T47D (cell line): ENCODE measurements at regions not wholly inside any gene's neighbourhood (a gene's known extent, or its start where the extent isn't known, plus 50 kb on each side); places are given as distances from the start of the nearest gene placed in this dataset.

Experiments used
- DNase-seq, 2 experiments: peaks; one replicate each; pipeline versions ENCODE4 v3.0.0 to v3.0.0-alpha.2; 2011 to 2012; ENCODE audit warnings: low read depth in 1 of 2, low spot score in 1 of 2
- JUND ChIP-seq: IDR thresholded peaks from 2 replicates; pipeline ENCODE4 v1.6.1; 2012; ENCODE audit warnings: low read depth
- in situ Hi-C: cut with HindIII; loops from 2 replicates; pipeline ENCODE4 v1.10.0; 2016; ENCODE audit warnings: low sequenced_read_pairs, low pct_unique_long_range_greater_than_20kb

DNA sequence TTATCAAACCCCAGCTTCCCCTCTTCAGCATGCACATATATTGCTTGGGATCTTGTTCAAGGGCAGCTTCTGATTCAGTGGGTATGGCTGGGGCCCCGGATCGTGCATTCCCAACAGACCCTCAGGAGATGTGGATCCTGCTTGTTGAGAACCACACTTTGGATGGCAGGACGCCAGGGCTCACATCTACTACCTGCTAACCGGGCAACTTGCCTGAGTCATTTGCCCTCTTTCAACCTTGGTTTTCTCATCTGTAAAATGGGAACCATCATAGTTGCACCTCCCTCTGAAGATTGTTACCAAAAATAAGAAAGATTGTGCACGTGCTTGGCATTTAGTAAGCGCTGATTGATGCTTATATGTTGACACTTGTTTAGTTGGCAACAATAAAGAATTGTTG, 154.6 kb downstream of the ACKR3 start:
- in situ Hi-C loops: no loop called here
- no peak for DNase-seq
- no peak for TF ChIP-seq JUND

DNA sequence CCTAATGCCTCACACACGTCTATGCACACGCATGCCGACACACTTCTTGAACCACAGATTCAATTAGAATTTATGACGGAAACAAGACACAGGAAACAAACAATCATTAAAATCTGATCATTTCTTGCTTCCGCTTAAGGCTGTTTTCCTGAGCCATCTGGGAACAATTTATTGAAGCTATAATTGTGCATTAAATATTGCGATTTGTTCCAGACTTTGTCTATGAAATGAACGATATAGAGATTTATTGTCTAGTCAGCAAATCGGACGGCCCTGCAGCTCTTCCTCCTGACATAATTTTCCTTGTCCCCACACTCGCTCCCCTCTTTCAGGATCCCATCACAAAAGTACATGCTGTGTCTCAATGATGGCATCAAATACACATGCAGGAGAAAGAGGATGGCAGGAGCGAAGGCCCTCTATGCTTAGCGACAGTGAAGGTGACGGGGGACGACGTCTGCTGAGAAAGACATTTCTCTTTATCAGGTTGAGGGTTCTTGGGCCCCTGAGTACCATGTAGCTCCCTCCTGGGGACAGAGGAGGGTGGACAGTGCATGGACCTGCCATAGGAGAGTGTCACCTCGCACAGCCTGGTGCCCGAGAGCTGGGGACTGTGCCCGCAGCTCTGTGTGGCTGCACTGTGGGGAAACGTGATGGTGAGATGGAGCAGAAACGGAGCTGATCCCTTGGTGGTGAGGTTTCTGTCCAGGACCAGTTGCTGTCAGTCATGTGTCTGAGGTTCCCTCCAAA, 157.3 kb downstream of the ACKR3 start:
- in situ Hi-C loops: no loop called here
- no peak for TF ChIP-seq JUND
- DNase-seq: no peak

DNA sequence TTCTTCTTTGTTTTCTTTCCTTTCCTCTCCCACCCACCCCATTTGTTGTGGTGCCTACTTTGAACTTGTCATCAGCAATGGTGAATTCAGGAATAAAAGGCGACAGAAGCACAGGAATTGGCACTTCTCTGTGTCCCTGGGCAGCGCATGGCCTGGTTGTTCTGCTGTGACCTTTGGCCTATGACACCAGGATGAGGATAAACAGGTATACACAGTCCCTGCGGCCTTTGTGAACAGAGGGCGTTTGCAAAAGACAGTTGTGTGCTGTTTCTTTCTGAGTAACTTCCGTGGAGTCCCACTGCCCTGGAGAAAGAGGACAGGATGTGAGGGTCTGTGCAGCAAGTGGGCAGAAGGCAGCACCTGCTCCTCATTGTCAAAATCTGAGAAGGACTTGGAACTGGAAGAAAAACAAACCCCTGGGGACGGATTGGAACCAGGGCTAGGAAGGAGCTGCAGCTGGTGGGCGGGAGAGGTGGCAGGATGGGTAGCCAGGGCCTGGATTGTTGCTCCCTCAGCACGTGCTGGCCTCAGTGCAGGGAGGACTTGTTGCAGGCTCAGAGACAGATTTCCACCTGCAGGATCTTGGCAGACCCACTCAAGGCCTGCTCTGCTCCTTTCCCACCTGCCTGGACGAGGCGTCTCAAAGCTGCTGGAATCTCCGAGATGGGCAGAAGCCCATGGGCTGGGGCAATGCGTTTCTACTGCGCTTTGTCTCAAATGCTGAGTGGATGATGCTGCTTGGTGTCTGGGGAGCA, 159.5 kb downstream of the ACKR3 start:
- DNase-seq: no peak
- no peak for TF ChIP-seq JUND
- in situ Hi-C loops: no loop called here

DNA sequence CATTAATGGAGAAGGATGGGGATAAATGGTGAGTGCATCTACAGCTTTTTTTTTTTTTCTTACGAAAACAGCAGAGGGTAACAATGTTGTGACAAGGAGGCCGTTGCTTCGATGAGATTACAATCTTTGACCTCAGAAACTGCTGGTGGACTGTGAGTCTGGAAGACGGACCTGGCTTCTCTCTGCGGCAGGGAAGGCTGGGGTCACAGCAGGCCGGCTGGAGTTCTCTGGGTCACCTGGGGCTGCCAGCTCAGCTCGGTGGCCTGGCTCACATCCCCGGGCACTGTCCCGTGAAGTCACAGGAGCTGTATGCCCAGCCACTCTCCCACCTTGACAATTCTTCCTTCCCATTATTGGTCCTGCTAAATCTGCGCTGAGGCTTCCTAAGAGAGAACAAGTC, 160.8 kb downstream of the ACKR3 start:
- no peak for DNase-seq
- in situ Hi-C loops: no loop called here
- no peak for TF ChIP-seq JUND

- no peak for TF ChIP-seq JUND
- in situ Hi-C loops: no loop called here
- no peak for DNase-seq
Observed at GRCh38 chr2:236731767-236732580, 162.3 kb downstream of the ACKR3 start.

- in situ Hi-C loops: no loop called here
- no peak for TF ChIP-seq JUND
- no peak for DNase-seq
Observed at GRCh38 chr2:236733156-236733555, 163.5 kb downstream of the ACKR3 start.

- in situ Hi-C loops: no loop called here
- TF ChIP-seq JUND: no peak
- no peak for DNase-seq
Observed at GRCh38 chr2:236735825-236736238, 166.2 kb downstream of the ACKR3 start.

- no peak for TF ChIP-seq JUND
- no peak for DNase-seq
- in situ Hi-C loops: no loop called here
Observed at GRCh38 chr2:236738030-236738429, 168.4 kb downstream of the ACKR3 start.

- in situ Hi-C loops: no loop called here
Observed at GRCh38 chr2:236738896-236739295, 169.3 kb downstream of the ACKR3 start.

GRCh38 chr2:236739663-236740062, 170.0 kb downstream of the ACKR3 start:
- no peak for DNase-seq
- in situ Hi-C loops: no loop called here
- TF ChIP-seq JUND: no peak

More at GRCh38 chr2:236738896-236739295, 169.3 kb downstream of the ACKR3 start:
- TF ChIP-seq JUND: no peak
- no peak for DNase-seq

DNA sequence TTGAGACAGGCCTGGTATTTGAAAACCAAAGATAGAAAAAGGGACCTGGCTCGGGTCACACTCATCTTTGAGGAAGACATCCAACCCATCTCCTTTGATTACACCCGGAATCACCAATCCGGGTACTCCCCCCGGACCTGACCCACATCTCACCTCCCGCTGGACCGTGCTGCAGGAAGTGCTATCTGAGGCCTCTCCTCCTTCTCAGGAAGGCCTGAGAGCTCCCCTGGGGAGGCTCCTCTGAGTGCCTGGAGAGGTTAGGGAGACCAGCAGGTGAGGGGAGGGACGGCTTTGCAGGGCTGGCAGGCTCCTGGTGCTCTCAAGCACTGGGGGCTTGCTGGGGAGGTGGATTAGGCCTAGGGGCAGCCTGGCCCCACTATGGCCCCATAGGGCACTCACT, 170.9 kb downstream of the ACKR3 start:
- TF ChIP-seq JUND: no peak
- in situ Hi-C loops: no loop called here
- no peak for DNase-seq

DNA sequence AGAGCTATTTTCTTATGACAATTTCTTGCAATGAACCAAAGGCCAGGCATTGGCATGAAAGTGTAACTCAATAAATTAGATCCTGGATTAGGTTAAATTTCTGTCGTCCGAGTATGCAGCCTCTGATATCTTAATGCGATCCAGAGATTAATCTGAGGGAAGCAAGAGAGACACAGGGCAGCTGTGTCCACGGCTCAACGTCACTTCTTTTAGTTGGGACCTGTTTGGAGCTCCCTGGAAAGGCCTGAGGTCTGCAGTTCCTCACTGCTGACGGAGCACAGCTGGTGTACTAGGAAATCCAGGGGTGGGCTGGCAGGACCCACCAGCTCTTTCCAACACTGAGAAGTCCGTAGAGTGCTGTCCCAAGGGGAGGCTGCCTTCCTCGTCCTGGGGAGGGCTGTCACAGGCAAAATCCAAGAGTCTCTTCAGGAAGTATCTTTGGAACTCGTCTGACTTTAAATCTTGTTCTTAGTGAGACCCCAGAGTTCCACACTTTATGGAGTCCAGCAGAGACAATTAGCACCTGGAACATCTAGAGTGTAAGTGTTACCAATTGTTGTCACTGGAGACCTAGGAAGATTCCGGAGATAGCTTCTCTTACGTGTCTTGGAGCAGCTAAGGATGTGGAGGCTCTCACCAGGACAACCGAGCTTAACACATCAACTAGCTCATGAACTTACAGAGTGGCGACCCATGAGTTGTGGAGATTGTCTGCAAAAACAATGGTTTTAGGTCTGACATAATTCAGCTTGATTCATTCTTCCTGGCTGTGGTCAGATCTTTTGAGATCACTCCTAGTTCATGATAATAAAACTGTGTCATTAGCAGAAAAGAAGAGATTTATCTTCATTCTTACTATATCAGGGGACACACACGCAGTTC, 173.7 kb downstream of the ACKR3 start:
- DNase-seq: no peak
- TF ChIP-seq JUND: no peak
- in situ Hi-C loops: no loop called here

DNA sequence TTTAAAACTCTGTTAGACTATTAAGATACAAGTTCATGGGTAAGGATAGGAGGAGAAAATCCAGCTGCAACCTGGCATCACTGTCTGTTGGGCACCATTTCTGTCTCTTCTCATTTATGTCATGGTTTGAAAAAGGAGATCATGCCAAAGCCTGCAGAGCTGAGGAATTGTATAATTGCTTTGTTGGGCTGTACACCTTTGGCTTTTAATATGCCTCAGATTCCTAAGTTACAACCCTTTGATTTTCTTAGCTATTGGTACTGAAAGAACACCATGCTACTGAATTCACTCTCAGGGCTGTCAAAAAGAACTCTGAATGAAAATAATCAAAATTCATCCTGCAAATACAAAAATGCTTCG, 174.3 kb downstream of the ACKR3 start:
- in situ Hi-C loops: no loop called here
- TF ChIP-seq JUND: no peak
- DNase-seq: no peak
